Epithelial cell of proximal tubule (primary cell): ENCODE measurements at regions not wholly inside any gene's neighbourhood (a gene's known extent, or its start where the extent isn't known, plus 50 kb on each side); places are given as distances from the start of the nearest gene placed in this dataset.
"Not testable (repeated sequence)": the region's sequence is repeated elsewhere in the genome, so short reads cannot be mapped to it uniquely, and the experiment has no call there.

Experiments used
- DNase-seq: peaks from one replicate; pipeline ENCODE4 v3.0.0-alpha.2; 2011; ENCODE audit warnings: low read depth
- H3K4me3 ChIP-seq: 2 replicates; pipeline ENCODE4 v1.5.1; 2011; ENCODE audit warnings: low read depth, mild to moderate bottlenecking, low read length
- TF ChIP-seq, protein P1 (sequence below): conservative IDR thresholded peaks from 2 replicates; pipeline ENCODE4 v1.5.1; 2012; ENCODE audit warnings: low read depth, mild to moderate bottlenecking, low read length

DNA sequence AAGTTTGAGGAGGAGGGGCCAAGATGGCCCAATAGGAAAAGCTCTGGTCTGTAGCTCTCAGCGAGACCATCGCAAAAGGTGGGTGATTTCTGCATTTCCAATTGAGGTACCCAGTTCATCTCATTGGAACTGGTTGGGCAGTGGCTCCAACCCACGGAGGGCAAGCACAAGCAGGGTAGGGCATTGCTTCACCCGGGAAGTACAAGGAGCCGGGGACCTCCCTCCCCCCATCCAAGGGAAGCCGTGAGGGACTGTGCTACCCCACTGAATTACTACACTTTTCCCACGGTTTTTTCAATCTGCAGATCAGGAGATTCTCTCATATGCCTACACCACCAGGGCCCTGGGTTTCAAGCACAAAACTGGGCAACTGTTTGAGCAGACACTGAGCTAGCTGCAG, 58.0 kb upstream of the EFCAB3 start:
- DNase-seq, result no peak
- TF ChIP-seq, protein P1, sequence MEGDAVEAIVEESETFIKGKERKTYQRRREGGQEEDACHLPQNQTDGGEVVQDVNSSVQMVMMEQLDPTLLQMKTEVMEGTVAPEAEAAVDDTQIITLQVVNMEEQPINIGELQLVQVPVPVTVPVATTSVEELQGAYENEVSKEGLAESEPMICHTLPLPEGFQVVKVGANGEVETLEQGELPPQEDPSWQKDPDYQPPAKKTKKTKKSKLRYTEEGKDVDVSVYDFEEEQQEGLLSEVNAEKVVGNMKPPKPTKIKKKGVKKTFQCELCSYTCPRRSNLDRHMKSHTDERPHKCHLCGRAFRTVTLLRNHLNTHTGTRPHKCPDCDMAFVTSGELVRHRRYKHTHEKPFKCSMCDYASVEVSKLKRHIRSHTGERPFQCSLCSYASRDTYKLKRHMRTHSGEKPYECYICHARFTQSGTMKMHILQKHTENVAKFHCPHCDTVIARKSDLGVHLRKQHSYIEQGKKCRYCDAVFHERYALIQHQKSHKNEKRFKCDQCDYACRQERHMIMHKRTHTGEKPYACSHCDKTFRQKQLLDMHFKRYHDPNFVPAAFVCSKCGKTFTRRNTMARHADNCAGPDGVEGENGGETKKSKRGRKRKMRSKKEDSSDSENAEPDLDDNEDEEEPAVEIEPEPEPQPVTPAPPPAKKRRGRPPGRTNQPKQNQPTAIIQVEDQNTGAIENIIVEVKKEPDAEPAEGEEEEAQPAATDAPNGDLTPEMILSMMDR, result no peak
- H3K4me3 ChIP-seq, result no peak overlapping the region

DNA sequence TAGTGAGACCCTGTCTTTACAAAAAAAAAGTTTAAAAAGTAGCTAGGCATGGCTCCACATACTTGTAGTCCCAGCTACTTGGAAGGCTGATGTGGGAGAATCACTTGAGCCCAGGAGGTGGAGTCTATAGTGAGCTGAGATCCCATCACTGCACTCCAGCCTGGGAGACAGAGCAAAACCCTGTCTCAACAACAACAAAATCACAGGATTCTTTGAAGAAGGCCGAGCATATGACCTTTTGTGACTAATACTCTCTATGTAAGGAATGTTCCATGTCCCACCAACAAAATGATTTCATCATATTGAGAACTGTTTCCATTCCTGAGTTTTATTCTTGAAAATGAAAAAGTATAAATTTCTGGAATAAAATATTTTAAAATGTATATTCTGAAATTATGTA, 58.9 kb upstream of the EFCAB3 start:
- H3K4me3 ChIP-seq, result no peak overlapping the region
- TF ChIP-seq, protein P1, result no peak
- peak; percentile 13 for DNase-seq

DNA sequence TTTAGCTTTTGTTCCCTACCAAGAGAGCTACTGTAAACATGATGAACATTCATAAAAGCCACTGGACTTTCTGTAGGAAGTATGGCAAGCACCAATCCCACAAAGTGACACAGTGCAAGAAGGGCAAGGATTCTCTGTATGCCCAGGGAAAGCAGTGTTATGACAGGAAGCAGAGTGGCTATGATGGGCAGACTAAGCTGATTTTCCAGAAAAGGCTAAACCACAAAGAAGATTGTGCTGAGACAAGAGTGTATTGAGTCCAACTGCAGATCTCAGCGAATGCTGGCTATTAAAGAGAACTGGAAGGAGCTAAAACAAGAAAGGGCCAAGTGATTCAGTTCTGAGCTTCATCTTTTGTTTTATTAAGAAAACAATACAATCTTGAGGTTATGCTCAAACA, 60.5 kb upstream of the EFCAB3 start:
- no peak for DNase-seq
- TF ChIP-seq, protein P1, result no peak
- H3K4me3 ChIP-seq, result no peak overlapping the region

DNA sequence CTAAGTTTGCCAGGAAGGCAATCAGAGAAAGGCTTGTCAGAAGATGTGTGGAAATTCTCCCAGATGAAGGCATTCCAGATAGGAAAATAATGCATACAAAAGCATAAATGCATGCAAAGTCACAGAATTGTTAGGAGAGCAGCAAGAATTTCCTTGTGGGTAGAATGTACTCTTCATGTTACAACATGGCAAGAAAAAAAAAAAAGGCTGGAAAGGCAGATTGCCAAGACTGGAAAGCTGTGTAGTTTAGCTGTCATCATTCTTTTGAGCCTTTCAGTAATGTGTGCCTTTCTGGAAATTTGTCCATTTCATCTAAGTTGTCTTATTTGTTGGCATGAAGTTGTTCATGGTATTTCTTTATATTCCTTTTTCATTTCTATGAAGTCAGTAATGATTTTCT, 71.0 kb upstream of the EFCAB3 start:
- TF ChIP-seq, protein P1, result no peak
- no peak for DNase-seq

DNA sequence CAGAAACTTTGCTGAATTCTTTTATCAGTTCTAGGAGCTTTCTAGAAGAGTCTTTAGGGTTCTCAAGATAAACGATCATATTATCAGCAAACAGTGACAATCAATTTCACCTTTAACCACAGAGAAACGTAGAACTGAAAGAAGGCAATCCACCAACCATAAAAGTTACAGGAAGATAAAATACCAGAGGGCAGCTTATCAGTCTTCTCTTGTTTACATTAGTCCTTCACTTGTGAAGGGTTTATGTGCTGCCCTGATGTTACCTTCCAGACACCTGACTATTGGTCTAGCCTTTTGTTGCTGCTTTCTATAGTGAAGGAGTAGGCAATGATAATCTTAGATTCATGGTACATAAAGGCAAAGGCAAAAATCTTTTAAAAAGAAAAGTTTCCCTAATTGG, 73.2 kb upstream of the EFCAB3 start:
- TF ChIP-seq, protein P1, result no peak
- no peak overlapping the region for H3K4me3 ChIP-seq
- no peak for DNase-seq

More for the DNA sequence above, 71.0 kb upstream of the EFCAB3 start:
- no peak overlapping the region for H3K4me3 ChIP-seq

DNA sequence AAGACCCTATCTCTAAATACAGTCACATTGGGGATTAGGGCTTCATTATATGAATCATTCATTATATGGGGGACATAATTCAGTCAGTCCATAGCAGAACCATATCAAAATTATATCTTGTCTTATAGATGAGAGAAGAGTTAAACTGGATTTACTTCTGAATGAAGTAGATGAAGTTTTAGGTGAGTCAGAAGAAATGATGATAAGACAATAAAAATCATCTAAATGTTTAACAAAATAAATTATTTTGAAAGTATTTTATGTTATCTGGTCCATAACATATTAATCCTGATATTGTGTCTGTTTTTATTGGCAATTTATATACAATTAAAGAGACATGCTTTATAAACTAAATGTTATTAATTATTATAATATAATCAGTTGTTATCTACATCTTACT, 76.9 kb upstream of the EFCAB3 start:
- no peak overlapping the region for H3K4me3 ChIP-seq
- TF ChIP-seq, protein P1, result no peak
- no peak for DNase-seq

DNA sequence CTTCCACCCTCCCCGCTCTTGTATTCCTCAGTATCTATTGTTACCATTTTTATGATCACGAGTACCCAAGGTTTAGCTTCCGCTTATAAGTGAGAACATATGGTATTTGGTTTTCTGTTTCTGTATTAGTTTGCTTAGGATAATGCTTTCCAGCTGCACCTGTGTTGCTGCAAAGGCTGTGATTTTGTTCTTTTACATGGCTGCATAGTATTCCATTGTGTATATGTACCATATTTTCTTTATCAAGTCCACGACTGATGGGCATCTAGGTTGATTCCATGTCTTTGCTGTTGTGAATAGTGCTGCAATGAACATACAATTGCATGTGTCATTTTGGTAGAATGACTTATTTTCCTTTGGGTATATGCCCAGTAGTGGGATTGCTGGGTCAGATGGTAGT, 79.7 kb upstream of the EFCAB3 start:
- TF ChIP-seq, protein P1, result no peak
- no peak for DNase-seq

DNA sequence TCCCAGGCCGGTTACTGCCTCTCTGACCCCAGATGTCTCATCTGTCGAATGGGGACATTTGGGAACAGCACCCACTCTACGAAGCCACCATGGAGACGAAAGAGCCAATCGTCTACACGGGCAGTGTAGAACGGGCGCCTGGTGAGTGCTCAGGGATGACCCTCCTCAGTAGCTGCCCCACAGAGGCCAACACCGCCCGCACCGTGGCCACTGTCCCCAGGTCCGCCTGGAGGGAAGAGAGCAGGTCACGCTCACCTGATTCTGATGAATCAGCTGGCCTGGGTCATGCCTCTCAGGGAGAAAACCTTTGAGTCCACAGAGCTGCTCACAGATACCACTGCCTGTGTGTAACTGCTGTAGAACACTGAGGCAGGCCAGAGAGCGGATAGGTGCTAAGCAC, 105.1 kb upstream of the EFCAB3 start:
- DNase-seq, result not testable (repeated sequence)

More for the DNA sequence above, 79.7 kb upstream of the EFCAB3 start:
- no peak overlapping the region for H3K4me3 ChIP-seq

DNA sequence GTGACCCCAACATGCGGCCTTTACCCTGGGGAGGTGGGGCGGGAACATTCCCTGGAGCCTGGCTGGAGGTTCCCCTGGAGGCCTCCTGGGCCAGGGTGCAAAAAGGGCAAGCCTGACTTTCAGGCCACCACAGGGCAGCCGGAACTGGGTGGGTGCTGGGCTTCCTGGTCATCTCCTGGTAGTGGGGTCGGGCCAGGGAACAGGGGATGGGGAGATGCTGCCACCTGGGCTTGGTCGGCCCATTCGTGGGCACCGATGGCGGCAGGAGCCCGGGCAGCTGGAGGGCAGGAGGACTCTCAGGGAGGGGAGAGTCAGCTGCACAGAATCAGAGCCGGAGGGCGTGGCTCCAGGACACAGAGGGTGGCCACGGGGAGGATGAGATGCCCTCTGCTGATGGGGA, 112.0 kb upstream of the EFCAB3 start:
- DNase-seq, H3K4me3 ChIP-seq: not testable (repeated sequence)

More for the DNA sequence above, 105.1 kb upstream of the EFCAB3 start:
- H3K4me3 ChIP-seq, result not testable (repeated sequence)

DNA sequence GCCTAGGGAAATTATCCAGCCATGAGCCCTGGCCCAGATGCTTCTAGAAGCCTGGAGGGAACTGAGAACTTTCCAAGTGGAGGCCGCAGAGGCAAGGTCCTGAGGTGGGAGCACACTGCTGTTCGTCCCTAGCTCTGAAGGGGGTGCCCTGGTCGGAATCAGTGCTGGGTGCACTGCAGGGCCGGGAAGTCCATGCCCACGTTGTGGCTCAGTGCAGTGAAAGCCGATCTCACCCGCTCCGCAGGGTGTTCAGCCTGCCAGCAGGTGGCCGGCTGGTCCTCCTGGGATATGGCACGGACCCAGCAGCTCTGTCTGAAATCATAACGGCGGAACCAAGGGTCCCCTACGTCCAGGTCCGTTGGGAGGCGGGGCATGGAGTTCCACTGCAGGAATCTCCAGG, 115.4 kb upstream of the EFCAB3 start:
- H3K4me3 ChIP-seq, DNase-seq: not testable (repeated sequence)

DNA sequence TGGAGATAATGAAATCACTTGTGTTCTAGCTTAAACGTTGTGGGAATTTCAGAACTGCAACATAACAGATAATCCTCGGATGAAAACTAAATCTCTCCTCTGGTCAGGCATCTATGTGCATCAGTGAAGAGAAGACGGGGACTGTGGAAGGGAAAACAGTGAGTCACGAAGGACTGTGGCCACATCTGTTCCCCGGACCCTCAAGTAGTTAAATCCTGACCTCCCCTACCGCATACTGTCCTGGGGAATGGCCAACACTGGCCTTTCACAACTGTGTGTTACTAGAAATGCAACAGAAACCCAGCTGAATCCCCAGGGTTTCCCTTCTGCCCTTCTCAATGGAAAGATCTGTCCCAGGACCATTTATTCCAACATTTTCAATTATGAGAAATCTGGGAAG, 124.6 kb upstream of the EFCAB3 start:
- not testable (repeated sequence) for H3K4me3 ChIP-seq, DNase-seq
